ENCODE measurements at regions not wholly inside any gene's neighbourhood (a gene's known extent, or its start where the extent isn't known, plus 50 kb on each side); places are given as distances from the start of the nearest gene placed in this dataset.
"Not testable (repeated sequence)": the region's sequence is repeated elsewhere in the genome, so short reads cannot be mapped to it uniquely, and the experiment has no call there.

GRCh38 chrX:137797926-137798325 is 232.0 kb downstream of the ZIC3 start:
- RAD21 ChIA-PET (ENCODE audit: unreplicated experiment); ATAC-seq: not testable (repeated sequence)
- WGBS (ENCODE audit: insufficient coverage, insufficient replicate concordance, low lambda C conversion rate, missing lambda C conversion rate) = 95% methylated on average over 3 of the region's 3 CpGs

GRCh38 chrX:137823257-137823656 is 257.3 kb downstream of the ZIC3 start:
- ATAC-seq (no peak), DNase-seq (ENCODE audit: low read depth, low spot score) (no peak), FAIRE-seq (no peak)
- 75% methylated on average over 1 of the region's 1 CpG for WGBS (ENCODE audit: insufficient coverage, insufficient replicate concordance, low lambda C conversion rate, missing lambda C conversion rate)
- BruUV-seq (replicated peaks) = no TSS peak
- ChIA-PET CTCF (no interaction called here), RAD21 (ENCODE audit: unreplicated experiment) (no interaction called here), POLR2A (no interaction called here), SMC1A (ENCODE audit: uncharacterized antibody, unreplicated experiment) (no interaction called here)
- Histone ChIP-seq H3K4me3 (no peak overlapping the region), H2AFZ (ENCODE audit: control insufficient read depth, low read depth, low read length) (no peak overlapping the region), H4K20me1 (ENCODE audit: control insufficient read depth, insufficient read depth) (no peaks in the 10 kb centered on the region), H3K27ac (ENCODE audit: control insufficient read depth, insufficient read depth) (no peak overlapping the region), H3K79me2 (ENCODE audit: control insufficient read depth, insufficient read depth, low read length) (no peaks in the 10 kb centered on the region), H3K9ac (ENCODE audit: control insufficient read depth, insufficient read depth, low read length) (no peak overlapping the region), H3K4me1 (ENCODE audit: control insufficient read depth, insufficient read depth, low read length) (no peaks in the 10 kb centered on the region), H3K27me3 (replicated peaks in 1 of 2; ENCODE audit: control insufficient read depth in 2 of 2, insufficient read depth in 2 of 2, low read length in 1 of 2) (no peaks in the 10 kb centered on the region), H3K4me2 (ENCODE audit: control insufficient read depth, insufficient read depth) (no peak overlapping the region), H3K9me3 (replicated peaks; ENCODE audit: control insufficient read depth, insufficient read depth, low read length) (no peaks in the 10 kb centered on the region), H3K36me3 (ENCODE audit: control insufficient read depth in 2 of 2, insufficient read depth in 2 of 2, low read length in 1 of 2) (no peaks in the 10 kb centered on the region)
- intact Hi-C loops (cut with micrococcal nuclease; ENCODE audit: unreplicated experiment) = no loop called here
- in situ Hi-C loops (cut with MboI) = no loop called here
- TF ChIP-seq HDAC2 (IDR thresholded peaks at IDR 0.05) = no peak
- no peak for TF ChIP-seq NFXL1 (IDR thresholded peaks at IDR 0.05; ENCODE audit: borderline replicate concordance)
- no peak for TF ChIP-seq PKNOX1 (IDR thresholded peaks at IDR 0.05)
- no peak for TF ChIP-seq RUNX3 (IDR thresholded peaks at IDR 0.05; ENCODE audit: low read length)
- 0 out of 6 replicates have a peak, but pooled peaks of 1 of the 3 experiments have one; percentile 10 for TF ChIP-seq CTCF (IDR thresholded peaks at IDR 0.05 in 2 of 3, conservative IDR thresholded peaks at IDR 0.05 in 1 of 3; ENCODE audit: control insufficient read depth in 2 of 3, extremely low read depth in 1 of 3, insufficient read depth in 1 of 3, low read depth in 3 of 3, low read length in 3 of 3)
- no peak for TF ChIP-seq MEF2B (IDR thresholded peaks at IDR 0.05; ENCODE audit: partially characterized antibody, poor library complexity, severe bottlenecking)
- TF ChIP-seq SMARCA5 (IDR thresholded peaks at IDR 0.05) = no peak
- no peak for TF ChIP-seq RBBP5 (conservative IDR thresholded peaks at IDR 0.05)
- TF ChIP-seq ZZZ3 (IDR thresholded peaks at IDR 0.05; ENCODE audit: control insufficient read depth, insufficient read length, low read depth) = no peak

More at GRCh38 chrX:137797926-137798325, 232.0 kb downstream of the ZIC3 start:
- H3K9ac ChIP-seq (ENCODE audit: control insufficient read depth, insufficient read depth, low read length); H3K27me3 ChIP-seq (replicated peaks in 1 of 2; ENCODE audit: control insufficient read depth in 2 of 2, insufficient read depth in 2 of 2, low read length in 1 of 2); H3K36me3 ChIP-seq (ENCODE audit: control insufficient read depth in 2 of 2, insufficient read depth in 2 of 2, low read length in 1 of 2); DNase-seq (ENCODE audit: low read depth, low spot score); intact Hi-C loops (cut with micrococcal nuclease; ENCODE audit: unreplicated experiment); in situ Hi-C loops (cut with MboI); H2AFZ ChIP-seq (ENCODE audit: control insufficient read depth, low read depth, low read length); H3K4me3 ChIP-seq; H3K4me2 ChIP-seq (ENCODE audit: control insufficient read depth, insufficient read depth); CTCF ChIA-PET; H3K9me3 ChIP-seq (replicated peaks; ENCODE audit: control insufficient read depth, insufficient read depth, low read length); SMC1A ChIA-PET (ENCODE audit: uncharacterized antibody, unreplicated experiment); H3K79me2 ChIP-seq (ENCODE audit: control insufficient read depth, insufficient read depth, low read length); H3K27ac ChIP-seq (ENCODE audit: control insufficient read depth, insufficient read depth); BruUV-seq (replicated peaks); H3K4me1 ChIP-seq (ENCODE audit: control insufficient read depth, insufficient read depth, low read length); FAIRE-seq; H4K20me1 ChIP-seq (ENCODE audit: control insufficient read depth, insufficient read depth); POLR2A ChIA-PET: not testable (repeated sequence)

Measured in GM12878 (cell line).